T-helper 9 cell (primary cell): ENCODE measurements at regions not wholly inside any gene's neighbourhood (a gene's known extent, or its start where the extent isn't known, plus 50 kb on each side); places are given as distances from the start of the nearest gene placed in this dataset.

Source experiments
- DNase-seq: peaks from one replicate; pipeline ENCODE4 v3.0.0-alpha.2; 2020

GRCh38 chr12:65517656-65518210, 239.2 kb downstream of the MSRB3 start:
- no peak for DNase-seq

- no peak for DNase-seq
Observed at GRCh38 chr12:65518771-65519170, 240.3 kb downstream of the MSRB3 start.

GRCh38 chr12:65520658-65521057, 242.2 kb downstream of the MSRB3 start:
- no peak for DNase-seq

- no peak for DNase-seq
Observed at GRCh38 chr12:65522956-65523860, 244.7 kb downstream of the MSRB3 start.

GRCh38 chr12:65524666-65525065, 246.2 kb downstream of the MSRB3 start:
- no peak for DNase-seq

- DNase-seq: no peak
Observed at GRCh38 chr12:65525491-65526141, 247.1 kb downstream of the MSRB3 start.

- DNase-seq: no peak
Observed at GRCh38 chr12:65526311-65526710, 247.8 kb downstream of the MSRB3 start.

- DNase-seq: no peak
Observed at GRCh38 chr12:65528127-65528526, 249.6 kb downstream of the MSRB3 start.

GRCh38 chr12:65529106-65529505, 250.6 kb downstream of the MSRB3 start:
- no peak for DNase-seq

- no peak for DNase-seq
Observed at GRCh38 chr12:65529771-65530435, 251.4 kb downstream of the MSRB3 start.

GRCh38 chr12:65532162-65532561, 253.7 kb downstream of the MSRB3 start:
- DNase-seq: no peak

- DNase-seq: no peak
Observed at GRCh38 chr12:65532764-65533163, 254.3 kb downstream of the MSRB3 start.

- no peak for DNase-seq
Observed at GRCh38 chr12:65533177-65533883, 254.8 kb downstream of the MSRB3 start.

- DNase-seq: no peak
Observed at GRCh38 chr12:65534238-65534841, 255.9 kb downstream of the MSRB3 start.

- no peak for DNase-seq
Observed at GRCh38 chr12:65535946-65536345, 257.5 kb downstream of the MSRB3 start.

- no peak for DNase-seq
Observed at GRCh38 chr12:65536351-65536750, 257.9 kb downstream of the MSRB3 start.

GRCh38 chr12:65536876-65537681, 258.6 kb downstream of the MSRB3 start:
- no peak for DNase-seq

- DNase-seq: no peak
Observed at GRCh38 chr12:65537978-65538377, 259.5 kb downstream of the MSRB3 start.

GRCh38 chr12:65539023-65539422, 260.5 kb downstream of the MSRB3 start:
- no peak for DNase-seq

GRCh38 chr12:65540140-65540539, 261.7 kb downstream of the MSRB3 start:
- DNase-seq: no peak

- no peak for DNase-seq
Observed at GRCh38 chr12:65546528-65546927, 268.0 kb downstream of the MSRB3 start.
